GM19455 (cell line): ENCODE measurements at regions not wholly inside any gene's neighbourhood (a gene's known extent, or its start where the extent isn't known, plus 50 kb on each side); places are given as distances from the start of the nearest gene placed in this dataset.
"Not testable (repeated sequence)": the region's sequence is repeated elsewhere in the genome, so short reads cannot be mapped to it uniquely, and the experiment has no call there.

Experiments
- ATAC-seq: cut with Tn5 transposase; IDR thresholded peaks from one replicate; pipeline ENCODE4 v1.9.1; 2021; ENCODE audit not compliant: unreplicated experiment

GRCh38 chr3:94784274-94784673, 721.4 kb downstream of the NSUN3 start:
- ATAC-seq, result no peak

DNA sequence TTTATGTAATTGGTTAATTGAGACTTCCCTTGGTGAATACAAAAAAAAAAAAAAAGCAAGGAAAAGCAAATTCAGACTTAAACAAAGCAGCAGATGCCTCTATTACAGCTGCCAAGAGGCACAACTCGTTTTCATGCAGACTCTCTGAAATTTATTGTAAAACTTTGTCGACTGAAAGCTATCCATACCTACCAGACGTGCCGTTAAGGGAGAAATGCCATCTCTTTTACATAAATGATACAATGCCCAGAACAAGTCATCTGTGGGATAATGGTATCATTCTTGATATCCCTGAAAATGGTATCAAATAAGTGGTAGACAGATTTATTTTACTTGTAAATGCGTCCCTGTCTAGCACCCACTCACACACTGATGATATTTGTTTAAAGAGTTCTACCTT, 724.2 kb downstream of the NSUN3 start:
- no peak for ATAC-seq

DNA sequence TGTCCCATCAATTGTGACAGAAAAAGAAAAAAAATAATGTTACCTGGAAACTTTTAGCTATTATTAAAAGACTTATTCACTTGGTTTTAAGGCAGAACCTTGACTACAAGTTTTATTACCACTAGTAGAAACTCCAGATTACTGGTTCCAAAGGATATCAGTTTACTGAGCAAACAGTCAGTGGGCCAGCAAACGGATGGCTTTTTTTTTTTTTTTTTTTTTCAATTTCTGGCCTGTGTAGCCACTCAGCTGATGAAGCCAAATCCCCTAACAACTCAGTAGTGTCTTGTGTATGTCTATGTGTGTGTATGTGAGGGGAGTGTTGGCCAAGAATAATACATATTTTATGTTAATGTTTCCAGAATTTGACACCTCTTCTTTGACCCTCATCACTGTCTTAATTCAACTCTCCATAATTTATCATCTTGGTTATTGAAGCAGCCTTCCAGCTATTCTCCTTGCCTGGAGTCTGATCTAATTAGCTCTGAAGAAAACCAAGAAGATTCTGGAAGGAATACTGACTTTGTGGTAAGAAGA, 724.9 kb downstream of the NSUN3 start:
- no peak for ATAC-seq

GRCh38 chr3:94794563-94794962, 731.7 kb downstream of the NSUN3 start:
- ATAC-seq, result no peak

- ATAC-seq, result no peak
Observed at GRCh38 chr3:94799420-94800060, 736.7 kb downstream of the NSUN3 start.

DNA sequence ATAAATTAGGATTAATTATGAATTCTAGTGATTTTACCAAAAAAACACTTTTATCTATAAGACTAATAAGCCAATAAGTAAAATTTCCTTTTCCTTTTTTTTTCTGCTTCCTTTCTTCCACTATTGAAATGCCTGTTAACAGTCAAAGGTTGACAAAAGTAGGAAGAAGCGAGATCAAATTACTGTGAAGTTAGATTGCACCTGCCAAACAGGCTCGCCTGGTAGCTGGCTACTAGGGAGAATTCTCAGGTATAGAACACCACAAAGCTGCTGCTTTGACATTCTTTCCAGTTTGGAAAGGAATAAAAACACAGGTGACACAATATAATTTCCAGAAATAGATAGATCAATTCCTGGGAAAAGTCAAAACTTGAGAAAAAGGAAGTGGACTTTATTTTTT, 749.0 kb downstream of the NSUN3 start:
- no peak for ATAC-seq

DNA sequence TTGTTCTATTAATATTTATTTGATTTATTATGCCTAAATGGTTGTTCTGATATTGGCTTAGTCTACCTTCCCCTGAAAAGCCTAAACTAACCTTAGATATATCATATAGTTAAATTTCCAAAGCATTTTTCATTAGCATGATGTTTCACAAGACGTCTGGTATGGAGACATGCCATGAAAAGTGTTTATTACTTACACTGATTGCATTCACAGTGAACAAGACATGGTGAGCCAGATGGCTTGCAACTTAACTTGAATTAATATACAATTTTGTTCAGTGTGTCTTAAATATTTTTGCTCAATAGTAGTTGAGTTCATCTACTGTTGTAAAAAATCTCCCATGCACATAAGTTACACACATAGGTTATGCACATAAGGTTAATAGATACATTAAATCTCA, 758.4 kb downstream of the NSUN3 start:
- no peak for ATAC-seq

DNA sequence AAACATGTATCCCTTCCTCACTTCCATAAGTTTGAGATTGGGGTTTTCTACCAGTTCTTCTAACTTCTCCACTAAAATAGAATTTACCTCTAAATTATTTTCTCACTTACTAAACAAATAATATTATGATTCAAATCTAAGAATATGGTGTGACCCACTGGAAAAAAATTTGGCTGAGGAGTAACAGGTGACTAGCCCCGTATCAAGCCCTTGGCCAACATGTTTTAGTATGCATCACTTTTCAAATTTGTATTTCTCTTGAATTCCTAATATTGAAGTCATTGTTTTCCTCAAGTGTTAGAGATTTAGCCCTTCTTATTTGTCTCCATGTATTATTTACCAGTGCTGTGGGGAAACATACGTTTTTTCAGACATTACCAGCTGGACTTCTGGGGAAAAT, 759.4 kb downstream of the NSUN3 start:
- ATAC-seq, result no peak

- not testable (repeated sequence) for ATAC-seq
Observed at GRCh38 chr3:94846251-94846650, 783.4 kb downstream of the NSUN3 start.

DNA sequence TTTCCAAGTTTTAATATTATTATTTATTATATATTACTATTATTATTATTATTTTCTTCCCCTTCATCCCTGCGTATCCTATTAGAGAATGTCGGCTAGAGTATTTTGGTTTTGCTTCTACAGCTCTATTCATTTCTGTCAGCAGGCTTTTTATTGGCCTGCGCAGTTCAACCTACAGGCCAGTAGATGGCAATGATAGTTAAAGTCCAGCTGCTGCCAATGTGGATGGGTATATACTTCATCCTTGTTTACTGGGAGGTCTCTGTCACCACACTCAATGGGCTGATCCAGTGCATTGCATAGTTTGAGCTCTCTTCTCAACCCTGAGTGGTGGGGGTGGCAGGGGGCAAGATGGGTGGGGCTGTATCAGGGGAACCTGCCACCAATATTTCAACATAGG, 799.8 kb downstream of the NSUN3 start:
- no peak for ATAC-seq

DNA sequence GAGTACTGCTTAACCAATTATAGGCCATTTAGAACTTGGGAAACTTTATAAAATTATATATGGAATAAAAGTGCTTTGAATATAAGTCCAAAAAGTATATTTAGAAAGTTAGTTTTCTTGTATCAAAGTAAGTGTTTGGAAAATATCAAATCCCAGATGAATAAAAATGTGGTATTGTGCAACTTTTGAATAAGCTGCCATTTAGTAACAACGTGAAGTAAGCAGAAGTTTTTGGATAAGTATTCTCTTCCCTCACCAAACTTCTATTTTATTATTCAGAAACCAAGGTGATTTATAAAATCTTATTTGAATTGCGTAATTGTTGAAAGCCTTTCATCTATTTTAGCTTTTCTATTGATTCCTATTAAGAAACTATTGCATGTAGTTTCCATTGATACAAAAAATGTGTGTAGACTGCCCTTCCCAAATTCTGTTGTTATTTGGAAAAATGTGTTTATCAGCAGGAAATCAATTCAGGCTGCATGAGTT, 806.2 kb downstream of the NSUN3 start:
- no peak for ATAC-seq

- ATAC-seq, result no peak
Observed at GRCh38 chr3:94873751-94874150, 810.9 kb downstream of the NSUN3 start.

- no peak for ATAC-seq
Observed at GRCh38 chr3:94875149-94875548, 812.3 kb downstream of the NSUN3 start.

- ATAC-seq, result no peak
Observed at GRCh38 chr3:94887065-94887464, 824.2 kb downstream of the NSUN3 start.

DNA sequence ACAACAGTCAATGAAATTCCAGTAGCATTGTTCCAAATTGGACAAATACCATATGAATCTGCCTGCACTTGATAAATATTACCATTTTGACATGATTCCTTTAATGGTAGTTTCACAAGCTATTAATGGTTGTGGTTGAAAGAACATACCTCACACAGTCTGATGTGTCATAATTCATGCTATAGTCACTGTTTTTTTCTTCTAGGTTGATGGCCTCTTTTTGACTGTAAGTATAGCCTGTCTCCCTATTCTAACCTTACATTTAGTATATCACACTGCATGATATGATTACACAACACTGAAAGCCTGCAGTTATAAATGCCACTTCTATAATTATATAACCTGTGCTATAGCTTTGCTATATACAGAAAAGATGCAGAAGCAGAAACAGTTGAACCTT, 834.1 kb downstream of the NSUN3 start:
- no peak for ATAC-seq

- no peak for ATAC-seq
Observed at GRCh38 chr3:94904156-94904674, 841.4 kb downstream of the NSUN3 start.

DNA sequence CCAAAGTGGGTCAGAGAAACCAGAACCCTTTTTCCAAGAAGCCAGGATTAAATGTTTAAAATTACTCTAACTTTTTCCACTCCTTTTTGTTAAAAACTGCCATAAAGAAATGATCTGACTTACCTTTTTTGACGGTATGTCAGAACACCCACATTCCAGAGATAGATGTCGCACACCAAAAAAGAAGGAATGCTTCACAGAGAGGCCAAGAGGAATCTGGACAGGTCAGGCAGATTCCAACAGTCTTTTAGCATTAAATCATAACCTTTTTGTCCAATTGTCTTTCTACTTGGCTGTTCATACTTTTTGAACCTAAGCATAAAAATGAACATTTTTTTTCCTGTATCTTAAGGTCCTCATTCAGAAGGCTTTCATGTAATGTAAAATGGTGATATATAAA, 846.9 kb downstream of the NSUN3 start:
- ATAC-seq, result no peak

- no peak for ATAC-seq
Observed at GRCh38 chr3:94912656-94913055, 849.8 kb downstream of the NSUN3 start.

DNA sequence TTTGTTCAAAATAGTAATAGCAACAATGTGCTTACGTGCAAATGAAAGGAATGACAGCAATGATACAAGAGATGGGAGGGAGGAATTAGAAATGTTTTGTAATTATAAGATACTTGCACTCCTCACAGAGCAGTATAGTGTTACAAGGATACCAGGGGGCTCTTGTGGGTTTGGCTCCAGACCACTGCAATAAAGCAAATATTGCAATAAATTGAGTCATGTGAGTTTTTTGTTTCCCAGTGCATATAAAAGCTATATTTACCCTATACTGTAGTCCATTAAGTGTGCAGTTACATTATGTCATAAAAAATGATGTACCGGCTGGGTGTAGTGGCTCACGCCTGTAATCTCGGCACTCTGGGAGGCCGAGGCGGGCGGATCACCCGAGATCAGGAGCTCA, 864.3 kb downstream of the NSUN3 start:
- no peak for ATAC-seq

DNA sequence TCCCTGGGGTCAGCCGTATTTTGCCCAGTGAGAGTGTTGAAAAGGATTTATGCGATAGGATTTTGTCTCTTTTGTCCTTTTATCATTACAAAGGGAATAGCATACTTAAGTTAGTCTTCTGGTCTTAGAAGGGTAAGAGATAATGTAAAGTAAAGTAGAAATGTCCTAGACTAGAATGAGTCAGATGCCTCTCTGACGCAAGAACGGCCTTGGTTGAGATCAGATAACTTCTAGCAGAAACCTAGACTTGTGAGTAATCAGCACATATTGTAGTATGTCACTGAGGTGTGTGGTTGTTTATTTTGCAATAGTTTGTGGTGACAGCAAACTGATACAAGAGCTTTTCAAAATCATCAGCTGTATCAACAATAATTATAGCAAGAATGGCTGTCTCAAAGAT, 866.1 kb downstream of the NSUN3 start:
- no peak for ATAC-seq

DNA sequence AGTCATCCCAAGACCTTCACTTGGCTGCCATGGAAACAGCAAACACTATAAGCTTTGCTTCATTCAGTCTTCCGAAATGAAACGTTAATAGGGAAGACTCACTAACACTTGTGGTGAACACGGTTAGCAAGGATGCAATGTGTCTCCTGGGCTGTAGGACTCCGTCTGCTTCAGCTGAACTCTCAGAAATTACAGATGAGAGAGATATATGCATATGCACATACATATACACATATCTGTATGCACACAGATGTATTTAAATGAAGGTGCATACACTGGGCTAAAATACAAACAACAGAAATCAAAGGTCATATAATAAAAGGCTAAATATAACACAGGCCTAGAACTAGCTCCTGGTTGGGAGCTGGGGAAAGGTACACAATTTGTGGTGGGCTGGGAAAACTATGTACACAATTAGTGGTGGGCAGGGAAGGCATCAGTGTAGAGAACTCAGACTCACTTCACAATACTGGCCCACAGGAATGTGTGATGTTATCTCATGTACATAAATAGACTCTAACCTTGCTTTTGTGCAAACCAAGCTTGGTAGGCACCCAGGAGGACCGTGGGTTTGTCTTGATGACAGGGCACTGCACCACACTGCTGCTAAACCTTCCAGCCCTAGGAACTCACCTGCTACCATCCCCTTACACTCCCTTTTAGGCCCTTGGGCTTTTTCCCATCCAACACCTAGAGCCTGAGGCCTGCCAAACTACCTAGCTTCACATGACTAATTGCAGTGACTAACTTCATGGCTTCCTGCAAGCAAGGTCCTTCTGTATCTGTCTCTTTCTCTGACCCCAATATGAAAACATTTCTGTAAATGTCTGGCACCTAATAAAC, 873.1 kb downstream of the NSUN3 start:
- ATAC-seq, result no peak

DNA sequence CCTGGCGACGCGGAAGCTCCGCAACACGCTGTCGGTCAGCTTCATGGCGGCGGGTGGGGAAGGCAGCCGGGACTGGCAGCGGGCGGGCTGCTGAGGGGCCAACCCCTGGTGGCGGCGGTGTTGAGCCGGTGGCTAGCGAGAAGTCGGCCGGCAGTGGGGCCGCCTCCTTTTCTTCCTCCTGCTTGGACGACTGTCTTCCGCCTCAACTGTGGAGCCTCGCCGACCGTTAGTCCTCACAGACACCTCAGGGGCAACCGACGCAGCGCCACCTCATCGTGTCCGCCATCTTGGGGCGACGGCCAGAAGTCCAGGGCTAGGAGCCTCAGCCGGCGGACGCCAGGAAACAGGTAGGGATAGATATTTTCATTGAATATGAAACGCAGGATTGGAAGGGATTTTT, 875.1 kb downstream of the NSUN3 start:
- no peak for ATAC-seq
